HG03520 (cell line): ENCODE measurements at regions not wholly inside any gene's neighbourhood (a gene's known extent, or its start where the extent isn't known, plus 50 kb on each side); places are given as distances from the start of the nearest gene placed in this dataset.
"Not testable (repeated sequence)": the region's sequence is repeated elsewhere in the genome, so short reads cannot be mapped to it uniquely, and the experiment has no call there.

Source experiments
- ATAC-seq: cut with Tn5 transposase; IDR thresholded peaks from one replicate; pipeline ENCODE4 v1.9.1; 2021; ENCODE audit warnings: mild to moderate bottlenecking, moderate library complexity; ENCODE audit not compliant: unreplicated experiment

DNA sequence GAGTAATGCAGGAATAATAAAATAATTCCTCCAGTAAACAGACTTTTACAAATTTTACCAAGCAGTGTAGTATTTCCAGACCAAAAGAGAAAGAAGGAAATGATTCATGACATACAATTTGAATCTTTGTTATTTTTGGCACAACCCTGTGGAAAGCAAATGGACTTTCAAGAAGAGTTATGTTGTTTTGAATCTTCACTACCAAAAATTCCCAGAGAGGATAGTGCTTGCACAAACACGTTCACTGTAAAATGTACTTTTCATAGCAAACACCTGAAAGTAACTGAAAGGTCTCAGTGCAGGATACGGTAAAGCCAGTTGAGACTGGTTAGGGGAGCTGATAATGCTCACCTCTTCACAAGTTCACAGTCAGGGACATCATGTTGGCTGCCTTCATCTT is 107.1 kb downstream of the USP22 start:
- no peak for ATAC-seq

DNA sequence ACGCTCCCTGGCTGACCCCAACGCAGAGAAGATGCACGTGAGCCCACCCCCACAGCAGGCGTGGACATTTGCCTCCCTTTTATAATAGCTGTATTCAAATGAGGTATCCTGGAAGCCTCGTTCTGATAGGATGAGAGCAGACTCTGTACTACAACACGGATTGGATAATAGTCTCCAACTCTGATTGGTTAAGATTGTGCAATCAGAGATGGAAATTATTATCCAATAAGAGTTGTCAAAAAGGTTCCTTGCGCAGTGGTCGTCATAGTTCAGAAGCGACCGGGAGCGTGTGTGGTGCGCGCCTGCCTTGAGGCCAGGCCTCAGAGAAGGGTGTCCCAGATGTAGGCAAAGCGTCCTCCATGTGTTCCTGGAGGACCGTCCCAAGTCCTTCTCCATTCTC is 104.6 kb downstream of the USP22 start:
- no peak for ATAC-seq

GRCh38 chr17:20938988-20939615 is 103.7 kb downstream of the USP22 start:
- ATAC-seq = no peak

- no peak for ATAC-seq
Observed at GRCh38 chr17:20941872-20942271, 100.9 kb downstream of the USP22 start.

DNA sequence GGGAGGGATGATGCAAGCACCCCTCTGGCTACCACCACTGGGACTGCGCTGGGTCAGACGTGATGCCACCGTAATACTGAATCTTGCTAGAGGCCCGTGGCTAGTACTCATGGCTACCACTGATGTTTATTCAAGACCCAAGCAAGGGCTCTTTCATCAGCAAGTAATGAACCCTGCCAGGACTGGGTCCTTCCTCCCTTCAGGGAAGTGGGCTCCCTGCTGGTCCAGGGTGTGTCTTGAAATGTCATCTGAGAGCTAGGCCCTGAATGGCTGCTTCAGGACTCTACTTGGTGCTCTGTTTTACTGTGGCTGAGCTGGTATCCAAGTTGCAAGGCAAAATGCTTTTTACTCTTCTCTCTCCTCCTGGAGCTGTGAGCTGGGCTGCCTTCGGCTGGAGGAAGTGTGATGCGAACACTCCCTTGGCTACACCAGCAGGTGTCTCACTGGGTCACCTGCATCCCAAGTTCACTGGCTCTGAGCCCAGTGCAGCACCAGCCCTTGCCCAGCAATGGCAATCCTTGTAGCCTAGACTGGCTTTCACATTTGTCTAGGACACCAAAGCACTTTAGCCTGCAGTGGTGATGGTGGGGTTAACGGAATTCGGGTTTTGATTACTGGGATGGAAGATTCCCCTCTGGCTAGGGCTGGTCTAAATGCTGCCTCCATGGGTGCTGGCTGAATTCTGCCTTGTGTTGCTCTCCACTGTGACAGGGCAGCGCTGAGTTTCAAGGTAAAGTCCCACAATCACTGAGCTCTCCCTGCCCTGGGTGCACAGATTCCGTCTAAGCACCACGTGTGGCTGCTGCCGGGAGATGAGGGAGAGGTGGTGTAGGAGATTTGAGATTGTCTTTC is 98.6 kb downstream of the USP22 start:
- no peak for ATAC-seq

DNA sequence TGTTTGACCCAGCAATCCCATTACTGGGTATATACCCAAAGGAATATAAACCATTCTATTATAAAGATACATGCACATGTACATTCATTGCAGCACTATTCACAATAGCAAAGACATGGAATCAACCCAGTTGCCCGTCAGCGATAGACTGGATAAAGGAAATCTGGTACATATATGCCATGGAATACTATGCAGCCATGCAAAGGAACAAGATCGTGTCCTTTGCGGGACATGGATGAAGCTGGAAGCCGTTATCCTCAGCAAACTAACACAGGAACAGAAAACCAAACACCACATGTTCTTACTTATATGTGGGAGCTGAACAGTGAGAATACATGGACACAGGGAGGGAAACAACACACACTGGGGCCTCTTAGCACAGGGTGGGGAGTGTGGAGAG is 95.1 kb downstream of the USP22 start:
- not testable (repeated sequence) for ATAC-seq

DNA sequence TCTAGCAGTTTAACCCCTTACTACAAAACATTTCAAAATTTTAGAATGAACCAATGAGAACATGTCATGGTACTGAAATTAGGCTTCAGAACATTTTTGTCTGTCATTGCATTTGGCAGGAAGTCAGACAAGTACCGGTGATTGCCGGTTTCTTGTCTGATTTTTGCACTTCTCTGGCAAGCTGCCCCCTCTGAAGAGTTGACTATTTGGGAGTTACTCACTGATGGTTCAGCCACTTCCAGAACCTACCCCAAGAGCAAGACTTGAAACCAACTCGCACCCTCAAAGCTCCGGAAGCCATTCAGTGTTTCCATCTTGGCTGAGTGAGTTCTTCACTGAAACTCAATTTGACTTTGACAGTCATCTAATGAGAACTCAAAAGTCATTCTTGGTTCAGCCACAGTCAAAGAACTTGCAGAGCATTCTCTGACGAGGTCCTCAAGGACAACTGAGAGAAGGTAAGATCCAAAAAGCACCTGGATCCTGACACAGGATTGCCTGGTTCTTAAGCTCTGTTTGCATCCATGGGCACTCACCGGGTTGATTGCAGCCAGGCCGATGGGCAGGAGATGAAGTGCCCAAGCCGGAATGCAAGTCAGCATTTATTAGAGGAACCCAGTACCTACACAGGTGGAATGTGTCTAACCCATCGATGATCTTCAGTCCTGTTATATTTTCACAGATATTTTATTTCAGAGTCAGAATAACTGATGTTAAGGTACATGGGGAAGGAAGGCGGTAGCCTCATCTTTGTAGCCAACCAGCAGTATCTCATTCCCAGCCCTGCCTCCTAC is 93.6 kb downstream of the USP22 start:
- ATAC-seq = no peak
